ENCODE measurements at regions not wholly inside any gene's neighbourhood (a gene's known extent, or its start where the extent isn't known, plus 50 kb on each side); places are given as distances from the start of the nearest gene placed in this dataset.

- no peaks in the 10 kb centered on the region for H3K36me3 Mint-ChIP-seq (ENCODE audit: low read depth)
- ATAC-seq (ENCODE audit: poor library complexity), result no peak
- no peak overlapping the region for H3K4me3 Mint-ChIP-seq
- H3K27ac Mint-ChIP-seq, result no peak overlapping the region
- H3K36me3 ChIP-seq (ENCODE audit: insufficient read depth, low read length), result no peaks in the 10 kb centered on the region
- H3K9me3 ChIP-seq (ENCODE audit: control insufficient read depth in 1 of 2, insufficient read depth in 1 of 2, low read length in 2 of 2), result peaks cover 0 to 12% of the 10 kb centered on the region in 2 experiments
- no peak for TF ChIP-seq CTCF (IDR thresholded peaks at IDR 0.05)
- no peak overlapping the region for H3K27ac ChIP-seq (ENCODE audit: low read depth in 1 of 2, low read length in 2 of 2)
- ChIA-PET CTCF (no interaction called here), POLR2A (no interaction called here)
- H3K4me1 Mint-ChIP-seq (ENCODE audit: low read depth), result no peaks in the 10 kb centered on the region
- no peaks in the 10 kb centered on the region for H3K27me3 ChIP-seq (ENCODE audit: control insufficient read depth in 1 of 2, insufficient read depth in 2 of 2, low read length in 2 of 2)
- no peak for DNase-seq
- H3K4me3 ChIP-seq (ENCODE audit: low read length), result no peak overlapping the region
- no peaks in the 10 kb centered on the region for H3K4me1 ChIP-seq (ENCODE audit: insufficient read depth, low read length)
- intact Hi-C loops (cut with DNase I, micrococcal nuclease), result no loop called here
- H3K9me3 Mint-ChIP-seq, result no peaks in the 10 kb centered on the region
- no peaks in the 10 kb centered on the region for H3K27me3 Mint-ChIP-seq
Measured at GRCh38 chr7:41198502-41198901, 504.4 kb downstream of the INHBA start.

- H3K27me3 ChIP-seq (ENCODE audit: control insufficient read depth in 1 of 2, insufficient read depth in 2 of 2, low read length in 2 of 2), result no peaks in the 10 kb centered on the region
- H3K4me1 ChIP-seq (ENCODE audit: insufficient read depth, low read length), result no peaks in the 10 kb centered on the region
- peaks cover 0 to 12% of the 10 kb centered on the region in 2 experiments for H3K9me3 ChIP-seq (ENCODE audit: control insufficient read depth in 1 of 2, insufficient read depth in 1 of 2, low read length in 2 of 2)
- Mint-ChIP-seq H3K27me3 (no peaks in the 10 kb centered on the region), H3K4me3 (no peak overlapping the region), H3K36me3 (ENCODE audit: low read depth) (no peaks in the 10 kb centered on the region), H3K27ac (no peak overlapping the region), H3K4me1 (ENCODE audit: low read depth) (no peaks in the 10 kb centered on the region), H3K9me3 (no peaks in the 10 kb centered on the region)
- no peak overlapping the region for H3K4me3 ChIP-seq (ENCODE audit: low read length)
- intact Hi-C loops (cut with DNase I, micrococcal nuclease), result no loop called here
- ATAC-seq (ENCODE audit: poor library complexity) (no peak), DNase-seq (no peak)
- no peak for TF ChIP-seq CTCF (IDR thresholded peaks at IDR 0.05)
- CTCF ChIA-PET, result no interaction called here
- no peaks in the 10 kb centered on the region for H3K36me3 ChIP-seq (ENCODE audit: insufficient read depth, low read length)
- no peak overlapping the region for H3K27ac ChIP-seq (ENCODE audit: low read depth in 1 of 2, low read length in 2 of 2)
- POLR2A ChIA-PET, result no interaction called here
Measured at GRCh38 chr7:41197769-41198168, 505.1 kb downstream of the INHBA start.

- ChIA-PET CTCF (no interaction called here), POLR2A (no interaction called here)
Measured at GRCh38 chr7:41193738-41194282, 509.1 kb downstream of the INHBA start.

More at GRCh38 chr7:41193738-41194282, 509.1 kb downstream of the INHBA start:
- DNase-seq (no peak), ATAC-seq (ENCODE audit: poor library complexity) (no peak)
- H3K9me3 ChIP-seq (ENCODE audit: control insufficient read depth in 1 of 2, insufficient read depth in 1 of 2, low read length in 2 of 2), result peaks cover 0 to 3% of the 10 kb centered on the region in 2 experiments
- Mint-ChIP-seq H3K36me3 (ENCODE audit: low read depth) (no peaks in the 10 kb centered on the region), H3K27ac (no peak overlapping the region), H3K27me3 (no peaks in the 10 kb centered on the region), H3K9me3 (no peaks in the 10 kb centered on the region), H3K4me1 (ENCODE audit: low read depth) (no peaks in the 10 kb centered on the region), H3K4me3 (no peak overlapping the region)
- no peak overlapping the region for H3K27ac ChIP-seq (ENCODE audit: low read depth in 1 of 2, low read length in 2 of 2)
- no peaks in the 10 kb centered on the region for H3K36me3 ChIP-seq (ENCODE audit: insufficient read depth, low read length)
- no peaks in the 10 kb centered on the region for H3K27me3 ChIP-seq (ENCODE audit: control insufficient read depth in 1 of 2, insufficient read depth in 2 of 2, low read length in 2 of 2)
- H3K4me1 ChIP-seq (ENCODE audit: insufficient read depth, low read length), result no peaks in the 10 kb centered on the region
- H3K4me3 ChIP-seq (ENCODE audit: low read length), result no peak overlapping the region
- intact Hi-C loops (cut with DNase I, micrococcal nuclease), result no loop called here
- no peak for TF ChIP-seq CTCF (IDR thresholded peaks at IDR 0.05)
